Caco-2 (cell line): ENCODE measurements at regions not wholly inside any gene's neighbourhood (a gene's known extent, or its start where the extent isn't known, plus 50 kb on each side); places are given as distances from the start of the nearest gene placed in this dataset.

Experiments
- BruUV-seq: library from RNA; stranded (reverse); fragments of 400-500 nt; replicated peaks from 2 replicates; lab custom pipeline; 2021; lab: Mats Ljungman, UMichigan
- CTCF ChIA-PET: fragments of 300-600 bp; sonication (Branson Sonifier 250); formaldehyde crosslinking; loops from one replicate; lab custom pipeline; 2022; ENCODE audit warnings: antibody characterized with exemption; lab: Charles Lee
- POLR2A ChIA-PET: fragments of 300-600 bp; sonication (Branson Sonifier 250); formaldehyde crosslinking; loops from one replicate; lab custom pipeline; 2022; ENCODE audit warnings: antibody characterized with exemption; lab: Charles Lee
- DNase-seq, 2 experiments: peaks; one replicate each; pipeline versions ENCODE4 v3.0.0 to v3.0.0-alpha.2; 2020 to 2022
- H3K27me3 ChIP-seq: replicated peaks from 2 replicates; pipeline ENCODE4 v1.6.0; 2011; ENCODE audit warnings: low read length; ENCODE audit not compliant: control insufficient read depth, insufficient read depth
- H3K36me3 ChIP-seq: 2 replicates; pipeline ENCODE4 v1.5.1; 2011; ENCODE audit warnings: low read length; ENCODE audit not compliant: control insufficient read depth, insufficient read depth
- H3K4me1 ChIP-seq: fragments of 250-450 bp; sonication (Bioruptor Pico); 2 replicates; pipeline ENCODE4 v1.5.1; 2020; ENCODE audit warnings: mild to moderate bottlenecking
- H3K4me3 ChIP-seq: 2 replicates; pipeline ENCODE4 v1.5.1; 2011; ENCODE audit warnings: low read depth, mild to moderate bottlenecking, control low read depth, low read length
- H3K9me3 ChIP-seq: fragments of 250-450 bp; sonication (Bioruptor Pico); 2 replicates; pipeline ENCODE4 v1.5.1; 2020; ENCODE audit warnings: mild to moderate bottlenecking, moderate library complexity
- H3K27ac Mint-ChIP-seq: one replicate; pipeline ENCODE4 v1.8.0; 2022; ENCODE audit warnings: mixed read lengths; ENCODE audit not compliant: unreplicated experiment
- H3K27me3 Mint-ChIP-seq: one replicate; pipeline ENCODE4 v1.8.0; 2022; ENCODE audit warnings: mixed read lengths; ENCODE audit not compliant: insufficient read depth, unreplicated experiment
- H3K36me3 Mint-ChIP-seq: one replicate; pipeline ENCODE4 v1.8.0; 2022; ENCODE audit warnings: mild to moderate bottlenecking, mixed read lengths; ENCODE audit not compliant: insufficient read depth, unreplicated experiment
- H3K4me1 Mint-ChIP-seq: one replicate; pipeline ENCODE4 v1.8.0; 2022; ENCODE audit warnings: low read depth, mixed read lengths; ENCODE audit not compliant: unreplicated experiment
- H3K4me3 Mint-ChIP-seq: one replicate; pipeline ENCODE4 v1.8.0; 2022; ENCODE audit warnings: mild to moderate bottlenecking, moderate library complexity, mixed read lengths; ENCODE audit not compliant: unreplicated experiment
- H3K9me3 Mint-ChIP-seq: one replicate; pipeline ENCODE4 v1.8.0; 2022; ENCODE audit warnings: mixed read lengths; ENCODE audit not compliant: unreplicated experiment
- CTCF ChIP-seq, 2 experiments: fragments of 200-600 bp in 1 of 2; IDR thresholded peaks; 1 replicate in 1 of 2; 2 replicates in 1 of 2; pipeline versions ENCODE4 v1.5.1 to v1.8.0; 2011 to 2022; ENCODE audit warnings: antibody characterized with exemption in 1 of 2, control low read depth in 1 of 2, inconsistent platforms in 1 of 2, low read depth in 1 of 2, low read length in 1 of 2, mild to moderate bottlenecking in 1 of 2, moderate library complexity in 1 of 2; ENCODE audit not compliant: insufficient read depth in 1 of 2, severe bottlenecking in 1 of 2, unreplicated experiment in 1 of 2
- intact Hi-C: fragments of 100-400 bp; cut with micrococcal nuclease; formaldehyde crosslinking; loops from one replicate; pipeline ENCODE4 v1.10.0; 2022; ENCODE audit not compliant: unreplicated experiment

- Histone ChIP-seq H3K9me3 (peaks cover 7% of the 10 kb centered on the region; the same call in 1 of the 2 replicates), H3K27me3 (no peaks in the 10 kb centered on the region), H3K4me3 (no peak overlapping the region), H3K36me3 (no peaks in the 10 kb centered on the region), H3K4me1 (no peaks in the 10 kb centered on the region)
- no TSS peak for BruUV-seq
- Mint-ChIP-seq H3K4me1 (peaks cover 6% of the 10 kb centered on the region), H3K27me3 (no peaks in the 10 kb centered on the region), H3K27ac (no peak overlapping the region), H3K9me3 (peaks cover 30% of the 10 kb centered on the region), H3K4me3 (no peak overlapping the region), H3K36me3 (no peaks in the 10 kb centered on the region)
- ChIA-PET POLR2A (no interaction called here), CTCF (no interaction called here)
- intact Hi-C loops: no loop called here
- no peak for TF ChIP-seq CTCF (IDR thresholded peaks at IDR 0.05; ENCODE audit: insufficient read depth in 1 of 2, low read depth in 1 of 2, low read length in 1 of 2, severe bottlenecking in 1 of 2, unreplicated experiment in 1 of 2)
- no peak for DNase-seq
Observed at GRCh38 chr2:147346142-147346541, 498.7 kb upstream of the ACVR2A start.

- peaks cover 30% of the 10 kb centered on the region for H3K9me3 Mint-ChIP-seq
- H3K4me3 ChIP-seq: no peak overlapping the region
- POLR2A ChIA-PET: no interaction called here
- peaks cover 7% of the 10 kb centered on the region; the same call in 1 of the 2 replicates for H3K9me3 ChIP-seq
- H3K4me3 Mint-ChIP-seq: no peak overlapping the region
- H3K27ac Mint-ChIP-seq: no peak overlapping the region
- no peak for DNase-seq
- no peak for TF ChIP-seq CTCF (IDR thresholded peaks at IDR 0.05; ENCODE audit: insufficient read depth in 1 of 2, low read depth in 1 of 2, low read length in 1 of 2, severe bottlenecking in 1 of 2, unreplicated experiment in 1 of 2)
- no peaks in the 10 kb centered on the region for H3K36me3 ChIP-seq
- CTCF ChIA-PET: no interaction called here
- no peaks in the 10 kb centered on the region for H3K4me1 ChIP-seq
- no TSS peak for BruUV-seq
- no peaks in the 10 kb centered on the region for H3K36me3 Mint-ChIP-seq
- no peaks in the 10 kb centered on the region for H3K27me3 Mint-ChIP-seq
- intact Hi-C loops: no loop called here
- H3K27me3 ChIP-seq: no peaks in the 10 kb centered on the region
- peaks cover 6% of the 10 kb centered on the region for H3K4me1 Mint-ChIP-seq
Observed at GRCh38 chr2:147345246-147345645, 499.6 kb upstream of the ACVR2A start.

GRCh38 chr2:147342329-147342728 lies 502.5 kb upstream of the ACVR2A start:
- DNase-seq: no peak
- Histone ChIP-seq H3K4me3 (no peak overlapping the region), H3K27me3 (no peaks in the 10 kb centered on the region), H3K36me3 (no peaks in the 10 kb centered on the region), H3K4me1 (peaks cover 5% of the 10 kb centered on the region; the same call in 1 of the 2 replicates), H3K9me3 (peaks cover 7% of the 10 kb centered on the region; the same call in 1 of the 2 replicates)
- CTCF ChIA-PET: no interaction called here
- Mint-ChIP-seq H3K27ac (no peak overlapping the region), H3K27me3 (no peaks in the 10 kb centered on the region), H3K9me3 (peaks cover 20% of the 10 kb centered on the region), H3K4me1 (peaks cover 6% of the 10 kb centered on the region), H3K36me3 (no peaks in the 10 kb centered on the region), H3K4me3 (no peak overlapping the region)
- no peak for TF ChIP-seq CTCF (IDR thresholded peaks at IDR 0.05; ENCODE audit: insufficient read depth in 1 of 2, low read depth in 1 of 2, low read length in 1 of 2, severe bottlenecking in 1 of 2, unreplicated experiment in 1 of 2)
- POLR2A ChIA-PET: no interaction called here
- BruUV-seq: no TSS peak
- intact Hi-C loops: no loop called here
